Stimulated activated CD4-positive, alpha-beta T cell treated with anti-CD3 and anti-CD28 coated beads, TNF-alpha, amount 100 ng/mL, for 1 hour (primary cell): ENCODE measurements at regions not wholly inside any gene's neighbourhood (a gene's known extent, or its start where the extent isn't known, plus 50 kb on each side); places are given as distances from the start of the nearest gene placed in this dataset.

Experiments used
- DNase-seq, 3 donors: peaks; one replicate each; pipeline ENCODE4 v3.0.0-alpha.2; 2020; ENCODE audit warnings: low read depth in 3 of 3, low spot score in 1 of 3

- no peak for DNase-seq
Observed at GRCh38 chr11:104365676-104366075, 201.7 kb upstream of the PDGFD start.

- no peak for DNase-seq
Observed at GRCh38 chr11:104361975-104362374, 198.0 kb upstream of the PDGFD start.

GRCh38 chr11:104352036-104352435, 188.1 kb upstream of the PDGFD start:
- no peak for DNase-seq

GRCh38 chr11:104343578-104343977, 179.6 kb upstream of the PDGFD start:
- DNase-seq, result no peak

GRCh38 chr11:104340590-104340989, 176.6 kb upstream of the PDGFD start:
- DNase-seq, result no peak

- no peak for DNase-seq
Observed at GRCh38 chr11:104339380-104339831, 175.5 kb upstream of the PDGFD start.

- DNase-seq, result no peak
Observed at GRCh38 chr11:104338186-104338585, 174.2 kb upstream of the PDGFD start.

GRCh38 chr11:104337273-104337672, 173.3 kb upstream of the PDGFD start:
- DNase-seq, result no peak

GRCh38 chr11:104333977-104334376, 170.0 kb upstream of the PDGFD start:
- no peak for DNase-seq

GRCh38 chr11:104332110-104332509, 168.2 kb upstream of the PDGFD start:
- no peak for DNase-seq

- DNase-seq, result no peak
Observed at GRCh38 chr11:104329078-104329665, 165.2 kb upstream of the PDGFD start.

- DNase-seq, result no peak
Observed at GRCh38 chr11:104328512-104328907, 164.6 kb upstream of the PDGFD start.

GRCh38 chr11:104327861-104328511, 164.0 kb upstream of the PDGFD start:
- no peak for DNase-seq

GRCh38 chr11:104325093-104325492, 161.1 kb upstream of the PDGFD start:
- DNase-seq, result no peak

GRCh38 chr11:104324276-104324675, 160.3 kb upstream of the PDGFD start:
- no peak for DNase-seq

GRCh38 chr11:104323841-104324240, 159.9 kb upstream of the PDGFD start:
- no peak for DNase-seq

GRCh38 chr11:104322696-104323095, 158.7 kb upstream of the PDGFD start:
- DNase-seq, result no peak

- DNase-seq, result no peak
Observed at GRCh38 chr11:104320956-104321355, 157.0 kb upstream of the PDGFD start.

GRCh38 chr11:104320097-104320496, 156.2 kb upstream of the PDGFD start:
- DNase-seq, result no peak

- DNase-seq, result no peak
Observed at GRCh38 chr11:104319396-104319795, 155.4 kb upstream of the PDGFD start.

- DNase-seq, result no peak
Observed at GRCh38 chr11:104306862-104307474, 143.0 kb upstream of the PDGFD start.

- no peak for DNase-seq
Observed at GRCh38 chr11:104301776-104302175, 137.8 kb upstream of the PDGFD start.

- no peak for DNase-seq
Observed at GRCh38 chr11:104291646-104292045, 127.7 kb upstream of the PDGFD start.
